ENCODE measurements at regions not wholly inside any gene's neighbourhood (a gene's known extent, or its start where the extent isn't known, plus 50 kb on each side); places are given as distances from the start of the nearest gene placed in this dataset.

GRCh38 chr12:43294916-43295315 is 257.1 kb downstream of the ADAMTS20 start:
- peaks cover 23% of the 10 kb centered on the region for H3K4me1 ChIP-seq
- no peaks in the 10 kb centered on the region for H3K79me2 ChIP-seq (ENCODE audit: low read depth)
- H3K9me3 ChIP-seq (ENCODE audit: low read depth) = no peaks in the 10 kb centered on the region
- H3K27me3 ChIP-seq = no peaks in the 10 kb centered on the region
- Mint-ChIP-seq H3K36me3 (no peaks in the 10 kb centered on the region), H3K9me3 (peaks cover 2% of the 10 kb centered on the region), H3K4me3 (no peak overlapping the region), H3K27me3 (ENCODE audit: insufficient read depth, low read depth) (peaks cover 4% of the 10 kb centered on the region), H3K4me1 (peaks cover 9% of the 10 kb centered on the region), H3K27ac (no peak overlapping the region)
- H2AFZ ChIP-seq (replicated peaks) = no peak overlapping the region
- no peaks in the 10 kb centered on the region for H4K20me1 ChIP-seq (ENCODE audit: low read depth)
- peak; percentile 11 for DNase-seq (ENCODE audit: low spot score)
- no peak overlapping the region for H3K9ac ChIP-seq
- H3K36me3 ChIP-seq = no peaks in the 10 kb centered on the region
- TF ChIP-seq EZH2phosphoT487 (IDR thresholded peaks at IDR 0.05) = no peak
- TF ChIP-seq, protein P1, sequence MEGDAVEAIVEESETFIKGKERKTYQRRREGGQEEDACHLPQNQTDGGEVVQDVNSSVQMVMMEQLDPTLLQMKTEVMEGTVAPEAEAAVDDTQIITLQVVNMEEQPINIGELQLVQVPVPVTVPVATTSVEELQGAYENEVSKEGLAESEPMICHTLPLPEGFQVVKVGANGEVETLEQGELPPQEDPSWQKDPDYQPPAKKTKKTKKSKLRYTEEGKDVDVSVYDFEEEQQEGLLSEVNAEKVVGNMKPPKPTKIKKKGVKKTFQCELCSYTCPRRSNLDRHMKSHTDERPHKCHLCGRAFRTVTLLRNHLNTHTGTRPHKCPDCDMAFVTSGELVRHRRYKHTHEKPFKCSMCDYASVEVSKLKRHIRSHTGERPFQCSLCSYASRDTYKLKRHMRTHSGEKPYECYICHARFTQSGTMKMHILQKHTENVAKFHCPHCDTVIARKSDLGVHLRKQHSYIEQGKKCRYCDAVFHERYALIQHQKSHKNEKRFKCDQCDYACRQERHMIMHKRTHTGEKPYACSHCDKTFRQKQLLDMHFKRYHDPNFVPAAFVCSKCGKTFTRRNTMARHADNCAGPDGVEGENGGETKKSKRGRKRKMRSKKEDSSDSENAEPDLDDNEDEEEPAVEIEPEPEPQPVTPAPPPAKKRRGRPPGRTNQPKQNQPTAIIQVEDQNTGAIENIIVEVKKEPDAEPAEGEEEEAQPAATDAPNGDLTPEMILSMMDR (IDR thresholded peaks at IDR 0.05) = no peak
- TF ChIP-seq EZH2 (IDR thresholded peaks at IDR 0.05) = no peak
- no peaks in the 10 kb centered on the region for H3F3A ChIP-seq (ENCODE audit: low read depth)
- peak overlapping the region; percentile 30 for H3K4me2 ChIP-seq
- H3K27ac ChIP-seq = peak overlapping the region; percentile 43
- no peak overlapping the region for H3K4me3 ChIP-seq

DNA sequence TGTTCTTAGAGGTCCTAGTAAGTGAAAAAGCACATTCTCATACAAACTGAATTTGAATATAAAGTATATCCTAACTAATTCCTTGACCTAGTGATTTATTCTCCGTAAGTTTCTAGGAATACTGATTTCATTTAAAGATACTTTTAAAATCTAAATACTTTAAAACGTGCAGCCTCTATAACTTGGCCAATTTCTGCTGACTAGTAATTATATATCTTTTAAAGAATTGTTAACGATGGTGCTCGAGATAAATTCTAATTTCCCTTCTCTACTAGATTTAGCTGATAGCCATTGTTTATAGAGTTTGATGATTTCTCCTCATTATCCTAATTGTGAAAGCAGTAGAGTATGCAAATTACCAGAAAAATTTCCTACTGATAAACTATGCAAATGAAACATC is 257.9 kb downstream of the ADAMTS20 start:
- Histone ChIP-seq H3K79me2 (ENCODE audit: low read depth) (no peaks in the 10 kb centered on the region), H3F3A (ENCODE audit: low read depth) (no peaks in the 10 kb centered on the region), H3K27me3 (no peaks in the 10 kb centered on the region), H3K9me3 (ENCODE audit: low read depth) (no peaks in the 10 kb centered on the region), H3K4me3 (no peak overlapping the region), H4K20me1 (ENCODE audit: low read depth) (no peaks in the 10 kb centered on the region), H3K4me1 (peaks cover 23% of the 10 kb centered on the region), H2AFZ (replicated peaks) (no peak overlapping the region), H3K4me2 (no peak overlapping the region), H3K9ac (no peak overlapping the region), H3K36me3 (no peaks in the 10 kb centered on the region), H3K27ac (peak overlapping the region; percentile 43)
- H3K9me3 Mint-ChIP-seq = peaks cover 2% of the 10 kb centered on the region
- no peak overlapping the region for H3K4me3 Mint-ChIP-seq
- H3K27ac Mint-ChIP-seq = no peak overlapping the region
- TF ChIP-seq, protein P1 (IDR thresholded peaks at IDR 0.05) = no peak
- TF ChIP-seq EZH2 (IDR thresholded peaks at IDR 0.05) = no peak
- no peak for TF ChIP-seq EZH2phosphoT487 (IDR thresholded peaks at IDR 0.05)
- H3K4me1 Mint-ChIP-seq = peaks cover 10% of the 10 kb centered on the region
- peaks cover 4% of the 10 kb centered on the region for H3K27me3 Mint-ChIP-seq (ENCODE audit: insufficient read depth, low read depth)
- no peak for DNase-seq (ENCODE audit: low spot score)
- no peaks in the 10 kb centered on the region for H3K36me3 Mint-ChIP-seq

- TF ChIP-seq EZH2 (IDR thresholded peaks at IDR 0.05) (no peak), EZH2phosphoT487 (IDR thresholded peaks at IDR 0.05) (no peak)
- TF ChIP-seq, protein P1 (IDR thresholded peaks at IDR 0.05) = no peak
- no peak for DNase-seq (ENCODE audit: low spot score)
- no peaks in the 10 kb centered on the region for H3K36me3 Mint-ChIP-seq
- no peak overlapping the region for H3K4me3 ChIP-seq
- no peaks in the 10 kb centered on the region for H3K79me2 ChIP-seq (ENCODE audit: low read depth)
- peaks cover 17% of the 10 kb centered on the region for H3K4me1 Mint-ChIP-seq
- H3K27me3 Mint-ChIP-seq (ENCODE audit: insufficient read depth, low read depth) = peaks cover 4% of the 10 kb centered on the region
- H4K20me1 ChIP-seq (ENCODE audit: low read depth) = no peaks in the 10 kb centered on the region
- H3K27ac Mint-ChIP-seq = no peak overlapping the region
- no peaks in the 10 kb centered on the region for H3K27me3 ChIP-seq
- no peak overlapping the region for H3K4me2 ChIP-seq
- no peaks in the 10 kb centered on the region for H3K9me3 ChIP-seq (ENCODE audit: low read depth)
- H3K4me1 ChIP-seq = peaks cover 30% of the 10 kb centered on the region
- no peak overlapping the region for H3K27ac ChIP-seq
- H2AFZ ChIP-seq (replicated peaks) = no peak overlapping the region
- H3K36me3 ChIP-seq = no peaks in the 10 kb centered on the region
- H3K9ac ChIP-seq = no peak overlapping the region
- H3K9me3 Mint-ChIP-seq = peaks cover 2% of the 10 kb centered on the region
- H3K4me3 Mint-ChIP-seq = no peak overlapping the region
- H3F3A ChIP-seq (ENCODE audit: low read depth) = peaks cover 3% of the 10 kb centered on the region
These were observed 258.6 kb downstream of the ADAMTS20 start for GRCh38 chr12:43293396-43293795.
